Mucosa of rectum (tissue), 2 donors: ENCODE measurements at regions not wholly inside any gene's neighbourhood (a gene's known extent, or its start where the extent isn't known, plus 50 kb on each side); places are given as distances from the start of the nearest gene placed in this dataset.

ENCODE experiments used
- H3K27ac ChIP-seq, 2 donors: one replicate each; pipeline ENCODE4 v1.7.0; 2013; ENCODE audit warnings: inconsistent platforms in 2 of 2, low read depth in 2 of 2, low read length in 2 of 2
- H3K27me3 ChIP-seq, 2 donors: one replicate each; pipeline ENCODE4 v1.7.0; 2013; ENCODE audit warnings: low read length in 2 of 2; ENCODE audit not compliant: control insufficient read depth in 2 of 2, insufficient read depth in 2 of 2
- H3K36me3 ChIP-seq, 2 donors: one replicate each; pipeline ENCODE4 v1.7.0; 2013; ENCODE audit warnings: low read length in 2 of 2; ENCODE audit not compliant: control insufficient read depth in 2 of 2, insufficient read depth in 2 of 2
- H3K4me1 ChIP-seq, 2 donors: one replicate each; pipeline ENCODE4 v1.7.0; 2013; ENCODE audit warnings: low read length in 2 of 2, mild to moderate bottlenecking in 1 of 2; ENCODE audit not compliant: control insufficient read depth in 2 of 2, insufficient read depth in 2 of 2
- H3K4me3 ChIP-seq, 2 donors: one replicate each; pipeline ENCODE4 v1.7.0; 2013; ENCODE audit warnings: low read length in 2 of 2
- H3K9ac ChIP-seq, 2 donors: one replicate each; pipeline ENCODE4 v1.7.0; 2013; ENCODE audit warnings: low read length in 2 of 2, low read depth in 1 of 2, mild to moderate bottlenecking in 1 of 2
- H3K9me3 ChIP-seq, 2 donors: one replicate each; pipeline ENCODE4 v1.7.0; 2013; ENCODE audit warnings: low read length in 2 of 2; ENCODE audit not compliant: control insufficient read depth in 2 of 2
- donor health status: healthy.
- donor health status: Normal muscosa, but diverticular disease.

GRCh38 chr21:16408280-16408679, 678.5 kb downstream of the USP25 start:
- Histone ChIP-seq H3K4me1 (no peaks in the 10 kb centered on the region), H3K27me3 (no peaks in the 10 kb centered on the region), H3K9ac (no peak overlapping the region), H3K27ac (no peak overlapping the region), H3K9me3 (no peaks in the 10 kb centered on the region), H3K4me3 (no peak overlapping the region), H3K36me3 (no peaks in the 10 kb centered on the region)

GRCh38 chr21:16409352-16409751, 679.6 kb downstream of the USP25 start:
- H3K36me3 ChIP-seq = no peaks in the 10 kb centered on the region
- no peak overlapping the region for H3K27ac ChIP-seq
- H3K4me1 ChIP-seq = no peaks in the 10 kb centered on the region
- H3K9me3 ChIP-seq = no peaks in the 10 kb centered on the region
- no peak overlapping the region for H3K4me3 ChIP-seq
- no peak overlapping the region for H3K9ac ChIP-seq
- H3K27me3 ChIP-seq = no peaks in the 10 kb centered on the region

- no peak overlapping the region for H3K4me3 ChIP-seq
- no peaks in the 10 kb centered on the region for H3K36me3 ChIP-seq
- no peak overlapping the region for H3K27ac ChIP-seq
- H3K9me3 ChIP-seq = no peaks in the 10 kb centered on the region
- H3K4me1 ChIP-seq = no peaks in the 10 kb centered on the region
- H3K27me3 ChIP-seq = no peaks in the 10 kb centered on the region
- no peak overlapping the region for H3K9ac ChIP-seq
Measured at GRCh38 chr21:16418226-16418625, 688.4 kb downstream of the USP25 start.

DNA sequence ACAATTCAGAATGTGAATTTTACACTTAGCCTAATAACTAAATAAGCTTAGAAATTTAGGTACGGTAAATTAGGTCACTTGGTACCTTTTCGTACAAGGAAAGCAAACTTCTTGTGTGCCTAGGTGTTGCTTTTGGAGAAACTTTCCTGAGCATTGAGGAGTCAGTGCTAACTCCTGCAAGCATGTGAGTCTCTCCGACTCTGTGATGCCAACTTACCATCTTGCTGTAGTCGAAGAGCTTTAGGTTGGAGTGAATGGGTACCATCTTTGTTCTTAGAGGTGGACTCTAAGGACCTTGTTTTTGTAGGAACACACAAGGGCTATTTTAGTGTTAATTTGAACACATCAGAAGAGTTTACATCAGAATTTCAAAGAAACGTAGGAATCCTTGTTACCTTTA, 688.9 kb downstream of the USP25 start:
- no peak overlapping the region for H3K4me3 ChIP-seq
- no peaks in the 10 kb centered on the region for H3K27me3 ChIP-seq
- no peaks in the 10 kb centered on the region for H3K36me3 ChIP-seq
- no peak overlapping the region for H3K9ac ChIP-seq
- H3K9me3 ChIP-seq = no peaks in the 10 kb centered on the region
- H3K27ac ChIP-seq = no peak overlapping the region
- no peaks in the 10 kb centered on the region for H3K4me1 ChIP-seq

DNA sequence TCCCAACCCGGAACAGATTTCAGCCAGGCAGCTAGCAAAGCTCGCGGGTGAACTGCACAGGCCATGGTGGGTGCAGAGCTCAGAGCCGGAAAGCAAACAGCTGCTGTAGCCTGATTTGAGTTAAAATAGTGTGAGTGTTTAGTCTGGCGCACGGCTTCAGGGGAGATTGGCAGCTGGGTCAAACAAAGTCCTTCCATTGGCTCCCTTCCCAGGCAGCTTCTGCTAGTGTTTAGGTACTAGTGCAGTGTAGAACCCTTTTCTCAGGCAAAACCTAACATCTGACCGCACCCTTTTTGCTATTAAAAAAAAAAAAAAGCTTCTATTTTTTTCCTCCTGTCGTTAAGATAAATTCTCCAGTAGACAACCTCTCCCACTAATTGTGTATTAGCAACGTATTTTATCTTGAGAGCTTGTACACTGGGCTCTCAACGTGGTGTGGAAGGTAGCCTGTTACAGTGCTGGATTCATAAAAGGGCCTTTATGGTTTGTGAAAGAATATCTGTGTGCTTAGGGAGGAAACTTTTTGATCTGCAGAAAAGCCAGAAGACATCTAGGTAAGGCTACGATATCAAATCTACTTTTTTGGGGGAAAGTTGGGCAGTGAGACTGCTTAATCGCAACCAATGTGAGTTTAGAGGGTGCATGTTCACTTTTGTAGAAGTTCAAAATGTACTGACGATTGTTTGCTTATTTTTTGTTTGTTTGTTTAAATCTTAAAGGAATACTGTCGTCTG, 689.6 kb downstream of the USP25 start:
- Histone ChIP-seq H3K9ac (no peak overlapping the region), H3K9me3 (no peaks in the 10 kb centered on the region), H3K36me3 (no peaks in the 10 kb centered on the region), H3K4me3 (peak overlapping the region in 1 of 2 donors; percentile 57), H3K27me3 (no peaks in the 10 kb centered on the region), H3K4me1 (no peaks in the 10 kb centered on the region), H3K27ac (no peak overlapping the region)

DNA sequence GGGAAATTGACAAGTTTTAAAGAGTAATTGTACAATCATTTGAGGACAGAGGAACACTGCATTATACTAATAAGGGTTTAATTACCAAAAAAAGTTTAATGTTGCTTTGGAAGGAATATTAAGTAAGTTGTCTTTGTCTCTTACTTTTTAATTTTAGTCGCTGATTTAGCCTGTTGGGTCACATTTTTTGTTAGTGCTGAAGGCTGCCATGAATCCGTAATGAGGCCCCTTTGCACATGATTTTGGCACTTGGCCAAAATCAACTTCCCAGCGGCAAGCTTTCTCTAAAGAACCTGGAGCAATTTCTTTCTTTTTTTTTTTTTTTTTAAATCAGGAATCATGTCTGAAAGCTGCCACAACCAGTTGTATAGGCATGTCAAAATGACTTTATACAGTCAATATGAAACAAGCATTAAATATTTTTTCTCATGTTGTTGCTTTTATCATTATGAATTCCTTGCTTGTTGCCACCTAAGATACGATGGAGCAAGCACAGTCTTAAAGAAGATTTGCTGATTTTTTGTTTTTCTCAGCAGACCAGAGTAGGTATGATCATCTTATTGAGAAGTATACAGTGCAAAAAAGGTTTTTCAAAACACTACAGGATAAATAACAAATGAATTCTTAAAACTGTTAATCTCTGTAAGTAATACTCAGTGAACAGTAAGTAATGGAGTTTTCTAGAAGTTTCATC, 690.4 kb downstream of the USP25 start:
- Histone ChIP-seq H3K9ac (no peak overlapping the region), H3K4me3 (peak overlapping the region in 1 of 2 donors; percentile 57), H3K27ac (no peak overlapping the region), H3K27me3 (no peaks in the 10 kb centered on the region), H3K36me3 (no peaks in the 10 kb centered on the region), H3K4me1 (no peaks in the 10 kb centered on the region), H3K9me3 (no peaks in the 10 kb centered on the region)

GRCh38 chr21:16421007-16421406, 691.2 kb downstream of the USP25 start:
- no peaks in the 10 kb centered on the region for H3K27me3 ChIP-seq
- H3K27ac ChIP-seq = no peak overlapping the region
- H3K9me3 ChIP-seq = no peaks in the 10 kb centered on the region
- H3K4me3 ChIP-seq = peak overlapping the region in 1 of 2 donors; percentile 16
- no peaks in the 10 kb centered on the region for H3K4me1 ChIP-seq
- H3K36me3 ChIP-seq = no peaks in the 10 kb centered on the region
- H3K9ac ChIP-seq = no peak overlapping the region

GRCh38 chr21:16421965-16422364, 692.2 kb downstream of the USP25 start:
- no peaks in the 10 kb centered on the region for H3K36me3 ChIP-seq
- H3K4me3 ChIP-seq = no peak overlapping the region
- no peaks in the 10 kb centered on the region for H3K4me1 ChIP-seq
- H3K9ac ChIP-seq = no peak overlapping the region
- no peaks in the 10 kb centered on the region for H3K9me3 ChIP-seq
- H3K27me3 ChIP-seq = no peaks in the 10 kb centered on the region
- H3K27ac ChIP-seq = no peak overlapping the region

- Histone ChIP-seq H3K9ac (no peak overlapping the region), H3K9me3 (no peaks in the 10 kb centered on the region), H3K27me3 (no peaks in the 10 kb centered on the region), H3K4me3 (no peak overlapping the region), H3K27ac (no peak overlapping the region), H3K36me3 (no peaks in the 10 kb centered on the region), H3K4me1 (no peaks in the 10 kb centered on the region)
Measured at GRCh38 chr21:16422702-16423101, 692.9 kb downstream of the USP25 start.

DNA sequence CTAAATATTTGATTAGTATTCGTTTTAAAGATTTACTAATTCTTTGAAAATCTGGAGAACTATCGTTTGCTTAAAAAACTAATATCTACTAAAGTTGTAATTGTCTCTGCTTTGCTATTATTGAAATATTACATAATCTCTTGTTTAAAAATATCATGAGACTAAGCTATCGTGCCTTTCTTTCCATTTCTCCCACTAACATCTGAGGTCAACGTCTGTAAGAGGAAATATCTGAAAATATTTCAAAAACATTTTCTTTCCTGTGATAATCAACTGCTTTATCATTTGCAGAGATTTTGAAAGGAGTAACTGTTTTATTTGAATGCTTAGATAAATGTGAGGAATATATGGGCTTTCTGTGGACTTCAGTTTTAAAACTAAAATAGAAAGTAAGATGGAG, 694.1 kb downstream of the USP25 start:
- Histone ChIP-seq H3K36me3 (no peaks in the 10 kb centered on the region), H3K9ac (no peak overlapping the region), H3K27me3 (no peaks in the 10 kb centered on the region), H3K4me3 (no peak overlapping the region), H3K27ac (no peak overlapping the region), H3K4me1 (no peaks in the 10 kb centered on the region), H3K9me3 (no peaks in the 10 kb centered on the region)
